Forelimb muscle (tissue), 1 donor: ENCODE measurements at regions not wholly inside any gene's neighbourhood (a gene's known extent, or its start where the extent isn't known, plus 50 kb on each side); places are given as distances from the start of the nearest gene placed in this dataset.
"Not testable (repeated sequence)": the region's sequence is repeated elsewhere in the genome, so short reads cannot be mapped to it uniquely, and the experiment has no call there.

Experiments used
- DNase-seq: peaks from one replicate; pipeline ENCODE4 v3.0.0-alpha.2; 2013; ENCODE audit warnings: low read depth

DNA sequence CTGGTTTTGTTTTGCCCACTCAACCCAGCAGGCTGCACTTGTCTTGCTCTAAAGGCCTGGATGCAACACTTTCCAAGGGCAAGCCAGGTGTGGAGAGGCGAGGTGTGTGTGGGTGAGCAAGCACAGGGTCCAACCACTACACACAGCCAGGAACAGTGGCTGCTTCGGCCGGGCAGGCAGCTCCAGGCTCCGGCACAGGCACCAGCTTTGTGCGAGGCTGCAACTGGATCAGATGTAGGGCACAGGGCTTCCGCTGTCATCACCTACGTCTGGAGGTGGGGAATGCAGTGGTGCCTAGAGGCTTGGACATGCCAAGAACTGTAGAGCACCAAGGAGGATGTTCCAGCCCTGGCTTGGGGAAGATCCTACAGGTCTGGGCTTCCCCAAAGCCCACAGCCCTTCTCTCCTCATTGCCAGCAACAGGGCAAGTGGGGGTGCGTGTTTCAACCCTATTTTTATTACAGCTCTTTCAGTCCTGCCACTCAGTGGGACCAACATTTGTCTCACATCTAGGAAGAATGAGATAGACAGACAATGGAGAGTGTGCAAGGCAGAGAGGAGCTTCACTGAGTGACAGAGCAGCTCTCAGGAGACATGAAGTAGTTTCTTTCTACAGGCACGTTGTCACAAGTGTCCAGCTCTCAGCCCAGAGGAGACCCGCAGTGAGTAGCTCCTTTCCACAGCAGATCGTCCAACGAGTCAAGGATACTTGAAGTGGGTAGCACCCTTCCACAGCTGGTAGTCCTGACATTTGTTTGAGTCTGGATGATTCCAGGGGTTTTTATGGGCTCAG is 622.2 kb downstream of the CDH9 start:
- DNase-seq = no peak

DNA sequence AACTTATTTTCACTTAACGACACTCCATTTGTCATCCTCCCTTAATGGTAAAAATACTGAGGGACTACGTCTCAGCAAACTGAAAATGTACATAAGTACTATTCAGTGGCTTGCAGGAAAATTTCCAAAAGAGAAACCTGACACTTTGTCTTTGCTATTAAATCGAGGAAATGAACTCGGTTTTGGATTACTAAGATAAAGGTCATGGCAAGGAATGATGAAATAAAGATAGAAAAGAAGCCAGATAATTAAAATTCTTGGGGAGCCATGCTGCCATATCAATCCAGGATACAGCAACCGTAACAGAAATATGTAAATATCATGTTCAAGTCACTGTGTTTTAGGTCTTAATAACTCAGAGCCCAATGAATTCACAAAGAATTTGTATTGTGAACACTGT is 647.8 kb downstream of the CDH9 start:
- no peak for DNase-seq

DNA sequence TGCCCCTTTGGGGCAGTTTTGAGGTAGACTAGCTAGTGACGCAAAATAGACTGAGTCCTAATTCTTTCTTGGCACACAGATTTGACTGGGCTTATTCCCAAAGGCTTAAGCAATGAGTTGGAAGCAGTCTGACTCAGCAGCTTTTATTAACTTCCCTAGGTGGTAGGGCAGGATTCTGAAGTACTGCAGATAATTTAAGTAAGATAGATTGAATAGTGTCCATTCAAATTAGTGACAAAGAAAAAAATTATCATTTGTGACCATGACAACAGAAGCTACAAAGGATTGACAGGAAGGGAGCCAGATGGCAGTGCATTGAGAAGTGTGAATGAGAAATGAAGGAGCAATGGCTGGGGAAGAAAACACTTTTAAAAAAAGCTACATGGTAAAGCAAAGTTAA is 649.4 kb downstream of the CDH9 start:
- DNase-seq = no peak

DNA sequence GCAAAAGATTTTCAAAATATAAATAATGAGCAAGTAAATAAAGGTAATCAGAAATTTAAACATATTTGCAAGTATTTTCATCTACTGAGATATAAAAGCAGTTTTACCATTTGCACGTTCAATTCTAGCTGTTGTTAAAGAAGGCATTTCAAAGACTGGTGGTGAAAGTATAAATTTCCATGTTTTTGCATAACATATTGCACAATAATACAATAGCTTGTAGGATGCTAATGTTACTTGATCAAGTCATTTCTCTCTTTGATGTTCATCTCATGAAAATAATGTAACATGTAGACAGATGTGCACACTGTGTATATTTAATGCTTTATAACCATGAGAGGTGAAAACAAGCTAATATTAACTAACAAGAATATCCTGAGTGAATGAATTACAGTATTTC is 651.9 kb downstream of the CDH9 start:
- no peak for DNase-seq

DNA sequence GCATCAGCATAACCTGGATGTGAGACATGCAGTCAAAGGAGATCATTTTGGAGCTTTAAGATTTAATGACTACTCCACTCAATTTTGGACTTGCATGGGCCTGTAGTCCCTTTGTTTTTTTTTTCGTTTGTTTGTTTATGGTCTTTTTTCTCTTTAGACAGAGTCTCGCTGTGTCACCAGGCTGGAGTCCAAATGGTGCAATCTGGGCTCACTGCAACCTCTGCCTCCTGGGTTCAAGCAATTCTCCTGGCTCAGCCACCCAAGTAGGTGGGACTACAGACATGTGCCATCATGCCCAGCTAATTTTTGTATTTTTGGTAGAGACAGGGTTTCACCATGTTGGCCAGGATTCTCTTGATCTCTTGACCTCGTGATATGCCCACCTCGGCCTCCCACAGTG is 673.8 kb downstream of the CDH9 start:
- not testable (repeated sequence) for DNase-seq

DNA sequence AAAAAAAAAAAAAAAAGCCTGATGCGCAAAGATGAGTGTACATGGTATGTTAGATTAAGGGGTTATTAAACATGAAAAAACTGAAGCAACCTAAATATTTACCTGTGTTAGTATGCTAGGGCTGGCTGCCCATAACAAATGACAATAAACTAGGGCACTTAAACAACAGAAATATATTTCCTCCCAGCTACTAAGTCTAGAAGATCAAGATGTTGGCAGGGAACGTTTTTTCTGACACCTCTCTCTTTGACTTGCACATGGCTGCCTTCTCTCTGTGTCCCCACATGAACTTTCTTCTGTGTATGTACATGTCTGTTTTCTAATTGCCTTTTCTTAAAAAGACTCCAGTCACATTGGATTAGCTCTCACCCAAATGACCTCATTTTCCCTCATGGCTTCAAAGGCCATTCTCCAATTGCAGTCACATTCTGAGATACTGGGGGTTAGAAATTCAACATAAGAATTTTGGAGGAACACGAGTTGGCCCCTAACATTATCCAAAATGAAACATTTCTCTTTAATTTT is 694.5 kb downstream of the CDH9 start:
- DNase-seq = no peak

DNA sequence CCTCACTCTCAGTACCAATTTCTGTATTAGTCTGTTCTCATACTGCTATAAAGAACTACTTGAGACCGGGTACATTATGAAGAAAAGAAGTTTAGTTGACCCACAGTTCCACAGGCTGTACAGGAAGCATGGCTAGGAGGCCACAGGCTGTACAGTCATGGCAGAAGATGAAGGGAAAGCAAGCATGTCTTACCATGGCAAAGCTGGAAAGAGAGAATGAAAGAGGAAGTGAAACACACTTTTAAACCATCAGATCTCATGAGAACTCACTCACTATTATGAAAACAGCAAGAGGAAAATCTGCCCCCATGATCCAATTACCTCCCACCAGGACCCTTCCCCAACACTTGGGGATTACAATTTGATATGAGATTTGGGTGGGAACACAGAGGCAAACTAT is 698.8 kb downstream of the CDH9 start:
- DNase-seq = no peak

DNA sequence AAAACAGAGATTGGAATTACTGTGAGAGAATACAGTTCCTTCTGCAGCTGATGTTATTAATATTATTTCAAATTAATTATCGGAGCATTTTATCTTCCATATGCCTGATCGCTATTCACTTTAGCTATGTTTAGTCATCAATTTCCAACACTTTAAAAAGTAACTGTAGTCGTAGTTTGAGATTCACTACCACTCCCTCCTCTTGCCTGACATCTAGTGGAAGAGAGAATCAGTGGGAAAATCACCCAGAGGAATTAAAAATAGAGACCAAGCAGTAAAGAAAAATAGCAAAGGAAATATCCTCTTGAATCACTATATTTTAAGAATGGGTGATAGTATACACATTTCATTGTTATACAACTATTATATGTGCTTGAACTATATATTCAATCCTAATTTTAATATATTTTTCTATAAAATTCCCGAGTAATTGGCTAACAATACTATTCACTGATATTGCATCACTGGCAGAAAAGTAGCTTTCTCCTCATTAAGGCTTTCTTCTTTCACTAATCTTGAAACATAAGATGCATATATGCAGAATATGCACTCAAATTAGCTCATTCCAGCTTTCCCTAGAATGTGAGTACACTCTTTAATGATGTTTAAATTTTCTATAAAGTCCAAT is 708.7 kb downstream of the CDH9 start:
- DNase-seq = no peak

DNA sequence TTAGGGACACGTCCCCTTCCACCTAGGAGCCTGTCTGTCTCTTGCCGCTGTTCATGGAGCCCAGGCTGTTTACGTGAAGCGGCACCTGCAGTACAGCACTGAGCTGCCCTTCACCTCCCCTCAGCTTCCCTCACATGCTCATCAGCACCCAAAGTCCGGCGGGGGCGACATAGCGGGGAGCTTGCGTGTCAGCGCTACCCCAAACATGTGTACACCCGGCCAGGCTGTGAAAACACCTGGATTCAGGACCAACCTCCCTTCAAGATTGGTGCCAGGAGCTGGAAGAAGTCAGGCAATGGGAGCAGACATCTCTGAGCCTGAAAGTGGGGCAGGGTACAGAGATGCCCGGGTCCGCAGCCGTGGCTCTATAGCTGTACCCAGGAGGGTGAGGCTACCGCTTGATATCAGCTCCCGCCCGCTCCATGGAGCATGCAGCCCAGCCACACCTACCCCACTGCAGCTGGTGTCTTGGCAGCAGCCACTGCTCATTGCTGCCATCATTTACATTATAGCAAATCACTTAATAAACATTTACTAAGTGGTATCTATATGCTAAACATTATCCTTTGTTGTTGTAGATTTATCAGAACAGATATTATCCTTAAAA is 712.1 kb downstream of the CDH9 start:
- no peak for DNase-seq

DNA sequence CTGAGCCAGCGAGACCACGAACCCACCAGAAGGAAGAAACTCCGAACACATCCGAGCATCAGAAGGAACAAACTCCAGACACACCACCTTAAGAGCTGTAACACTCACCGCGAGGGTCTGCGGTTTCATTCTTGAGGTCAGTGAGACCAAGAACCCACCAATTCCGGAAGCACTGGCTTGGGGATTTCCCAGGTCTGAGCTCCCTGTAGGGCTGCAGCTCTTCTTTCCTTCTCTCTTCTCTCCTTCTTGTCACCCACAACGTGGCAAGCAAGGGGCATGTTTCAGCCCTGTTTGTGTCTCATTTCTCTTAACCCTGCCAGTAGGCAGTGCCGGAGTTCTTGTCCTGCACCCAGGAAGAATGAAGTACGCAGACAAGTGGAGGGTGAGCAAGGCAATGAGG is 713.0 kb downstream of the CDH9 start:
- not testable (repeated sequence) for DNase-seq

DNA sequence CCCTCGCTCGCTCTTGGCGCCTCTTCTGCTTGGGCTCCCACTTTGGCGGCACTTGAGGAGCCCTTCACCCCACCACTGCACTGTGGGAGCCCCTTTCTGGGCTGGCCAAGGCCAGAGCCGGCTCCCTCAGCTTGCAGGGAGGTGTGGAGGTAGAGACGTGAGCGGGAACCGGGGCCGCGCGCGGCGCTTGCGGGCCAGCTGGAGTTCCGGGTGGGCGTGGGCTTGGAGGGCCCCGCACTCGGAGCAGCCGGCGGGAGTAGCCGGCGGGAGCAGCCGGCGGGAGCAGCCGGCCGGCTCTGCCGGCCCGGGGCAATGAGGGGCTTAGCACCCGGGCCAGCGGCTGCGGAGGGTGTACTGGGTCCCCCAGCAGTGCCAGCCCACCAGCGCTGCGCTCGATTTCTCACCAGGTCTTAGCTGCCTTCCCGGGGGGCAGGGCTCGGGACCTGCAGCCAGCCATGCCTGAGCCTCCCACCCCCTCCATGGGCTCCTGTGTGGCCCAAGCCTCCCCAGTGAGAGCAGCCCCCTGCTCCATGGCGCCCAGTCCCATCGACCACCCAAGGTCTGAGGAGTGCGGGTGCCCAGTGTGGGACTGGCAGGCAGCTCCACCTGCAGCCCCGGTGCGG is 714.0 kb downstream of the CDH9 start:
- DNase-seq = not testable (repeated sequence)

DNA sequence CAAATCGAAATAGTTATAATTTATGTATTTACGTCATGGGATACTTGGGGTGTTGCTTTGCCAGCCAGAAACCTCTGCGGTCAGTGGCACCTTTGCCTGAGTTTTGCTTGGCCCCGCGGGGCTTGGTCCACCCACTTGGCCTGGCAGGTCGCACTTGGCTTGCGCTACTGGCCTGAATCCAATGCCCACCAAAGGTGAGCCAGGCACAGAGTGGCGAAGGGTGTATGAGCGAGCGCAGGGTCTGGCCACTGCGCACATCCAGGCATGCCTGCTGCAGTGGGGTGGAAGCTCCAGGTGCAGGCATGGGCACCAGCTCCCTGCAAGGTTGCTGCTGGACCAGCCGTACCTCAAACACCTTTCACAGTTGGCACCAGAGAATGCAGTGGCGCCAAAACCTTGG is 714.6 kb downstream of the CDH9 start:
- DNase-seq = no peak

DNA sequence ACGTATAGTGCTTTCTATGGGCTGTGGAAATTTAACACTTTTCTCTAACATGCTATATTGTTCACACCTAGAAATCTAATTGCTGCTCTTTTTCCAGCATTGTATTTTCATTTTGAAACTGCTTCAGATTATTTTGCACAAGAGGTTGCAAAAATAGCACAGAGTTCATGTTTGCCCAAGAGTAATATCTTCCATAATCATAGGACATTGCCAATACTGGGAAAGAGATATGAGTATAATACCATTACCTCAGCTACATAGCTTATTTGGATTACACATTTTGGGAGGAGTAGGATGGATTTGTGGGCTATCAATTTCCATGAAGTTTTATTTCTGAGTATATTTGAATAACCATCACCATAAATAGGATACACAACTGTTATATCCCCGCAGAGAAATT is 717.1 kb downstream of the CDH9 start:
- no peak for DNase-seq

DNA sequence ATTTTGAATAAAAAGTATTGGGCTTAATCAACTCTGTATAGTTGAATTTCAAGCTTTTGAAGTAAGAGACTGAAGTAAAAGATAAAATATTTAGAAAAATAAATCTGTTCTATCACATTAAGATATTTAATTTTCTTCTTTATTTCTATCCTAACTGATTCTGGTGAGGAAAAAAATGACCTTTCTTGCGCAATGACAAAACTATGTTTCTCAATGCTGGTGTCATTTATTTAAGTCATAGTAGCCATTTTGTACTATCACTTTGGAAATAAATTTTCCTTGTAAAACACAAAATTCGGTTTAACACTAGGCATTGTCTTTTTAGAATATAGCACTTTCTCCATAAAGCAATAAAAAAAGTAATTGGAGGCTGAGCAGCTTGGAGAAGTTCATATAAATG is 728.0 kb downstream of the CDH9 start:
- DNase-seq = no peak

DNA sequence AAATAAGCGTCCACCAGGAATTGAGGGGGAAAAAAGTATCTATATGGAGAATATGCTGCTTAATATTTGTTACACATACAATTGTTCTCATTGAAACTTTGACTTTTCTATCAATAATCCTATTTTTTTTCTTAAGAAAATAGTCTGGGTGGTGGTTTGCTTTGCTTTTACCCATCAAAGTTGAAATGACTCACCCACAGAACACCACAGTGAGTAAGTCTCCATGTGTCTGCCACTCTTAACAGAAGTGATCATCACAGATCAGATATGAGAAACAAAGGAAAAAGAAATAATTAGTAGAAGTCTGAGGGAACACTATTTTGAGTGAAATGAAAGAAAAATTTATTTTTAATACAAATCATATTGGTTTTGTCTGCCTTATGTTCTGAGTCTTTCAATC is 742.8 kb downstream of the CDH9 start:
- no peak for DNase-seq

DNA sequence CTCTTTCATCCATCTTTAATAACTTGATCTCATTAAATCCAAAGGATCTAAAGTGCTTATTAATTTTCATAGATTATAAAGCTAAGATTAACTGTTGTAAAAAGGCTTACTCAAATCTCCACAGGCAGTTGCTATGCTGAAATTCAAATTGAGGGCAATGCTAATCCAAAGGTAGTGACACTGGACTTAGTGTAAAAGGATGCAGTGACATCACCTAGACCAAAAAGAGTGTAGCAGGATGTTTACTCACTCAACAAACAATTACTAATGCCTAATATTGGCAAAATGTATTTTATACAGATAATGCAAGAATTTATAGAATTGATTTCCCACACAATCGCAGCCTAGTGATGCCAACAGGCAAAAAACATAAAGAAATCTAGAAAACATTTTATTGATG is 756.2 kb downstream of the CDH9 start:
- DNase-seq = no peak

DNA sequence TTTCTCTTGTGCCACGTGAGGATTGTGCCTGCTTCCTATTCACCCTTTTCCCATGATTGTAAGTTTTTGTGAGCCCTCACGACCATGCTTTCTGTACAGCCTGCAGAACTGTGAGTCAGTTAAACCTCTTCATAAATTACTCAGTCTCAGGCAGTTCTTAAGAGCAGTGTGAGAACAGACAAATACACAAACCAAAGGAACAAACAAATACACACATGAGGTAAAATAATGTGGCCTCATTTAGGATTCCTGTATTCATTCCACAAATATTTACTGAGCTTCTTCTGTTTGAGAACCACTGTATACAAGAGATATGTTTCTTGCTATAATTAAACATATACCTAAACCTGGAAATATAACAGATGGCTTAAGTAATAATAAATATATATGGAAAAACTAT is 760.3 kb downstream of the CDH9 start:
- DNase-seq = no peak

DNA sequence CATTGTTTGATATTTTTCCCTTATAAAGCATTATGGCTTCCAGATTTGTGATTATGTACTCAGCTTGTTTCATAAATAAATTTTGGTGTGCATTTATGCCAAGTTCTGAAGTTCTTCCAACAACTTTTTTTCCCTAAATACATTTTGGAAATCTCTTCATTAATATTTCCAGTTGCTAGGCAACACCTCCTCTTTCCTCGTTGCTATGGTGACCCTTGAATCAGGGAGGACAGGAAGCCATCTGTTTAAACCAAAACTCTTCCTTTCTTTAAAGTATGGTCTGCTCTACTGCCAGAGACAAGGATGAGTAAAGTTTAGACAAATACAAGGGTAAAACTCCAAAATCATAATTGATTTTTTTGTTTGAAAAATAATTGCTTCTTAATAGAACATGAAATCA is 779.3 kb downstream of the CDH9 start:
- DNase-seq = no peak

DNA sequence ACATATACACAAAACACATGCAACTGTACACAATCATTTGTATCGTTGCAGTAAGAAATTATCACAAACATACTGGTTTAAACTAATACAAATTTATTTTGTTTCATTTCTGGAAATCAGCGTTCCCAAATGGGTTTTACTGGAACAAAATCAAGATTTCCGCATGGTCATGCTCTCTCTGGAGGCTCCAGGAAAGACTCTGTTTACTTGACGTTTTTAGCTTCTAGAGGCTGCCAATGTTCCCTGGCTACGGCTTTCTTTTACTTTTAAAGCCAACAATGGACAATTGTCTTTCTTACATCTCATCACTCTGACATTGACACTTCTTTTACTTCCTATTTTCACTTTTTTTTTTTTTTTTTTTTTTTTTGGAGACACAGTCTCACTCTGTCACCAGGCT is 793.1 kb downstream of the CDH9 start:
- peak; percentile 51 for DNase-seq

DNA sequence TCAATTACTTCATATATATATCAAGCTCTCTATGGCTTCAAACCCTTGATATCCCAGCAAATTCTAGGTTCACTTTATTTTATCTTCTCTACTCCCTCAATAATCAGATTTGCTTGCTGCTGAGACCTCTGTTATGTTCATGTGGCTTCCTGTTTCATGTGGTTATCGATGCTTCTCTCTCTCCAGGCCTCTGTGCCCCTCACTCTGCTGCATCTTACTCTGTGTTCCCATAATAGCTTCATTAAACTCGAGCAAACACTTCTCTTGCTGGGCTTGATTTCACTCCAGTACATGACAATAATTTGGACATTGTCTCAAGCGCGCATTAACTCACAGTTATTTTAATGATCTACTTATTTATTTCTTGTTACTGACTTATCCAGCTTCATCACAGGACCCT is 798.8 kb downstream of the CDH9 start:
- DNase-seq = no peak

DNA sequence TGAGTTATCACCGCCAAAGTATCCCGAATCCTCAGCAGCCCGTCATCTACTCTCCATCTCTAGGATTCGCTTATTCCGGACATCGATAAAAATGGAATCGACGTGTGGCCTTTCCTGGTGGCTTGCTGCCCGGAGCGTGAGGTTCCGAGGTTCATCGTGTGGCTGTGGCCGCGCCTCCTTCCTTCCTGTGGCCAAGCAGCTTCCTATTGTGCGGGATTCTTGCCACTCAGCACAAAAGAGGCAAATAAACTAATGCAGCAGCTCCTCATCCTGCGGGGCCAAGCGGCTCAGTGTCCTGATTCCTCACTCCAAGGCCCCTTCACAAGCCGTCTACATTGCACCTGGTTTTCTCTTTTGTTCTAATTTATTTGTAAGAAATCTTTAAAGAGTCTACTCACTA is 800.9 kb downstream of the CDH9 start:
- DNase-seq = no peak

DNA sequence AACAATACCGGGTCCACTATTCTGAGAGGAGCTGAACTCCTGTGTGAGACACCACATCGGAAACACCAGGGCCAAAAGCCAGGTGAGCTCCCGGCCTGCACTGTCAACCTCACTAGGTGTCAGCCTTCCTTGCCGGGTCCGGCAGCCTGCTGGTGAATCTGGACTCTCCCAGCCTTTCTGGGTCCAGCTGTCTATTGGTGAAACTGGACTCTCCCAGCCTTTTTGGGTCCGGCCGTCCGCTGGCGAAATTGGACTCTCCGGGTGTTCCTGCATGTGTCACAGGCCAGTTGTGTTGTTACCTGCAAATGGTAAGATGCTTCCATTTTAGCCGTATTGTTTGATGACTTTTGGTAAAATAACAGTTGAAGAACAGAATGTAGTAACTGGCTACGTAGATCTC is 801.5 kb downstream of the CDH9 start:
- DNase-seq = no peak

DNA sequence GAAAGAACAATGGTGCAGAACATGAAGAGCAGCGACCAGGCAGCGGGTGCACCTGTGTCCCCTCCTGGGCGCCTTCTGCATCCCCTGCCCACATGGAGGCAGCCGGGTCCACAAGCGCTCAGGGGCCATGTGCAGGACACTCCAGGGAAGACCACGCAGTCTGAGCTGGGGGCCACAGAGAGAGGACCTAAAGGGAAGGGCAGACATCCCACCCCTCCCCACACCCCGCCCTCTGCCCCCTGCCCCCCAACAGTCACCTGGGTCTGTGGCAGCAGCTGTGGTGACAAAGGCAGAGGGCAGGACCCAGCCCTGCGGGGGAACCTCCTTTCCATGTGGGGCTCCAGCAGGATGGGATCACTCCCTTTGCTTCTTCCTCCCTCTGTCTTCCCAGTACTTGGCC is 805.7 kb downstream of the CDH9 start:
- DNase-seq = no peak
